HEK293 (cell line): ENCODE measurements at regions not wholly inside any gene's neighbourhood (a gene's known extent, or its start where the extent isn't known, plus 50 kb on each side); places are given as distances from the start of the nearest gene placed in this dataset.
"Not testable (repeated sequence)": the region's sequence is repeated elsewhere in the genome, so short reads cannot be mapped to it uniquely, and the experiment has no call there.

ENCODE experiments used
- CTCF ChIA-PET: fragments of 350-600 bp; formaldehyde crosslinking; extraction: SDS; loops from one replicate; lab custom pipeline; 2021; ENCODE audit warnings: antibody characterized with exemption; lab: Yijun Ruan, JAX
- POLR2A ChIA-PET: fragments of 300-600 bp; formaldehyde crosslinking; extraction: SDS; loops from one replicate; lab custom pipeline; 2020; ENCODE audit warnings: antibody characterized with exemption, inconsistent platforms; lab: Yijun Ruan, JAX
- H3K27ac ChIP-seq: fragments of 200-500 bp; sonication (Bioruptor generic); 2 replicates; pipeline ENCODE4 v1.5.1; 2014; ENCODE audit warnings: low read depth, low read length, control low read depth, inconsistent platforms; ENCODE audit errors: extremely low read depth
- H3K36me3 ChIP-seq, 2 experiments: fragments of 200-500 bp in 1 of 2; sonication (Bioruptor generic) in 1 of 2; 1 replicate in 1 of 2; 2 replicates in 1 of 2; pipeline ENCODE4 v1.5.1; 2014 to 2017; ENCODE audit warnings: inconsistent platforms in 2 of 2, low read length in 2 of 2; ENCODE audit not compliant: control insufficient read depth in 2 of 2, insufficient read depth in 1 of 2
- H3K4me1 ChIP-seq: fragments of 200-500 bp; sonication (Bioruptor generic); 2 replicates; pipeline ENCODE4 v1.5.1; 2014; ENCODE audit warnings: mild to moderate bottlenecking, low read length, inconsistent platforms; ENCODE audit not compliant: control insufficient read depth, insufficient read depth
- H3K4me3 ChIP-seq: 2 replicates; pipeline ENCODE4 v1.5.1; 2011; ENCODE audit warnings: low read depth, mild to moderate bottlenecking, control low read depth, low read length, moderate library complexity
- H3K9me3 ChIP-seq: fragments of 200-500 bp; sonication (Bioruptor generic); 2 replicates; pipeline ENCODE4 v1.5.1; 2014; ENCODE audit warnings: low read depth, low read length, inconsistent platforms; ENCODE audit not compliant: control insufficient read depth, insufficient read depth
- GLIS2 ChIP-seq: fragments of 450-650 bp; formaldehyde crosslinking; IDR thresholded peaks from 2 replicates; pipeline ENCODE4 v1.5.1; 2016; ENCODE audit warnings: missing biosample characterization, missing genetic modification characterization
- PBX3 ChIP-seq: sonication (generic); formaldehyde crosslinking; IDR thresholded peaks from 2 replicates; pipeline ENCODE4 v1.8.1; 2022; ENCODE audit warnings: mild to moderate bottlenecking, moderate library complexity, missing genetic modification reagents
- PRDM6 ChIP-seq: fragments of 450-650 bp; formaldehyde crosslinking; IDR thresholded peaks from 2 replicates; pipeline ENCODE4 v1.5.1; 2017; ENCODE audit warnings: missing biosample characterization, missing genetic modification characterization
- SP7 ChIP-seq: fragments of 450-650 bp; formaldehyde crosslinking; IDR thresholded peaks from 2 replicates; pipeline ENCODE4 v1.5.1; 2016; ENCODE audit warnings: missing biosample characterization, missing genetic modification characterization
- YY1 ChIP-seq: fragments of 450-650 bp; formaldehyde crosslinking; IDR thresholded peaks from 2 replicates; pipeline ENCODE4 v1.5.1; 2018; ENCODE audit warnings: missing biosample characterization, missing genetic modification characterization
- ZEB2 ChIP-seq: fragments of 450-650 bp; formaldehyde crosslinking; IDR thresholded peaks from 2 replicates; pipeline ENCODE4 v1.5.1; 2016; ENCODE audit warnings: missing biosample characterization, missing genetic modification characterization
- ZNF266 ChIP-seq: fragments of 450-650 bp; formaldehyde crosslinking; IDR thresholded peaks from 2 replicates; pipeline ENCODE4 v1.5.1; 2016; ENCODE audit warnings: missing biosample characterization, missing genetic modification characterization, low read depth
- ZNF366 ChIP-seq: fragments of 450-650 bp; formaldehyde crosslinking; conservative IDR thresholded peaks from 2 replicates; pipeline ENCODE4 v1.5.1; 2016; ENCODE audit warnings: missing biosample characterization, missing genetic modification characterization
- ZNF398 ChIP-seq: fragments of 450-650 bp; formaldehyde crosslinking; IDR thresholded peaks from 2 replicates; pipeline ENCODE4 v1.5.1; 2017; ENCODE audit warnings: missing biosample characterization, missing genetic modification characterization
- ZNF404 ChIP-seq: fragments of 450-650 bp; formaldehyde crosslinking; IDR thresholded peaks from 2 replicates; pipeline ENCODE4 v1.5.1; 2017; ENCODE audit warnings: missing biosample characterization, missing genetic modification characterization
- ZNF548 ChIP-seq: fragments of 450-650 bp; formaldehyde crosslinking; IDR thresholded peaks from 2 replicates; pipeline ENCODE4 v1.5.1; 2016; ENCODE audit warnings: missing biosample characterization, missing genetic modification characterization
- ZNF558 ChIP-seq: fragments of 450-650 bp; formaldehyde crosslinking; IDR thresholded peaks from 2 replicates; pipeline ENCODE4 v1.5.1; 2016; ENCODE audit warnings: missing biosample characterization, missing genetic modification characterization
- ZNF560 ChIP-seq: fragments of 450-650 bp; formaldehyde crosslinking; IDR thresholded peaks from 2 replicates; pipeline ENCODE4 v1.5.1; 2017; ENCODE audit warnings: missing biosample characterization, missing genetic modification characterization, borderline replicate concordance
- TF ChIP-seq, protein P1 (sequence below): fragments of 450-650 bp; formaldehyde crosslinking; IDR thresholded peaks from 2 replicates; pipeline ENCODE4 v1.5.1; 2017; ENCODE audit warnings: missing biosample characterization, missing genetic modification characterization
- TF ChIP-seq, protein P2 (sequence below): fragments of 450-650 bp; formaldehyde crosslinking; IDR thresholded peaks from 2 replicates; pipeline ENCODE4 v1.5.1; 2016; ENCODE audit warnings: missing biosample characterization, missing genetic modification characterization

- H3K36me3 ChIP-seq, POLR2A ChIA-PET, H3K4me3 ChIP-seq, H3K27ac ChIP-seq, H3K9me3 ChIP-seq, CTCF ChIA-PET, H3K4me1 ChIP-seq: not testable (repeated sequence)
These were observed 80.5 kb upstream of the C3orf49 start for GRCh38 chr3:63738577-63738976.

DNA sequence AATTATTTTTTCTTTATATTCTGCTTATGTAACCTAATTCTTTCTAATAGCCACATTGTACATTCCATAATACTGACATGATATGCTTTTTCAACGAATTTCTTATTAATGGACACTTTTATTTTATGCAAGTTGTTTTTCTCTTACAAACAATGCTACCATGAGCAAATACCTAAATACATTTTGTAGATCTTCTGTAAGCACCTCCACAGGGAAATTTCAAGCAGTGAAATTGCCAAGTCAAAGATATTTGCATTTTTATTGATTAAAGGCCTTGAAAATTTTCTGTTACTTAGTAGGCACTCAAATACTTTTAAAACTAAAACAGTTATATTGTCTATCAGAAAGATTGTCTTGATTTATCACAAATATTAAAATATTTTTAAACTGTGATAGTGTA is 79.6 kb upstream of the C3orf49 start:
- no peaks in the 10 kb centered on the region for H3K9me3 ChIP-seq
- TF ChIP-seq ZNF266 (no peak), GLIS2 (tag by site-specific recombination) (no peak), ZEB2 (tag by site-specific recombination) (no peak)
- TF ChIP-seq, protein P1, sequence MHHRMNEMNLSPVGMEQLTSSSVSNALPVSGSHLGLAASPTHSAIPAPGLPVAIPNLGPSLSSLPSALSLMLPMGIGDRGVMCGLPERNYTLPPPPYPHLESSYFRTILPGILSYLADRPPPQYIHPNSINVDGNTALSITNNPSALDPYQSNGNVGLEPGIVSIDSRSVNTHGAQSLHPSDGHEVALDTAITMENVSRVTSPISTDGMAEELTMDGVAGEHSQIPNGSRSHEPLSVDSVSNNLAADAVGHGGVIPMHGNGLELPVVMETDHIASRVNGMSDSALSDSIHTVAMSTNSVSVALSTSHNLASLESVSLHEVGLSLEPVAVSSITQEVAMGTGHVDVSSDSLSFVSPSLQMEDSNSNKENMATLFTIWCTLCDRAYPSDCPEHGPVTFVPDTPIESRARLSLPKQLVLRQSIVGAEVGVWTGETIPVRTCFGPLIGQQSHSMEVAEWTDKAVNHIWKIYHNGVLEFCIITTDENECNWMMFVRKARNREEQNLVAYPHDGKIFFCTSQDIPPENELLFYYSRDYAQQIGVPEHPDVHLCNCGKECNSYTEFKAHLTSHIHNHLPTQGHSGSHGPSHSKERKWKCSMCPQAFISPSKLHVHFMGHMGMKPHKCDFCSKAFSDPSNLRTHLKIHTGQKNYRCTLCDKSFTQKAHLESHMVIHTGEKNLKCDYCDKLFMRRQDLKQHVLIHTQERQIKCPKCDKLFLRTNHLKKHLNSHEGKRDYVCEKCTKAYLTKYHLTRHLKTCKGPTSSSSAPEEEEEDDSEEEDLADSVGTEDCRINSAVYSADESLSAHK, result no peak
- TF ChIP-seq, protein P2, sequence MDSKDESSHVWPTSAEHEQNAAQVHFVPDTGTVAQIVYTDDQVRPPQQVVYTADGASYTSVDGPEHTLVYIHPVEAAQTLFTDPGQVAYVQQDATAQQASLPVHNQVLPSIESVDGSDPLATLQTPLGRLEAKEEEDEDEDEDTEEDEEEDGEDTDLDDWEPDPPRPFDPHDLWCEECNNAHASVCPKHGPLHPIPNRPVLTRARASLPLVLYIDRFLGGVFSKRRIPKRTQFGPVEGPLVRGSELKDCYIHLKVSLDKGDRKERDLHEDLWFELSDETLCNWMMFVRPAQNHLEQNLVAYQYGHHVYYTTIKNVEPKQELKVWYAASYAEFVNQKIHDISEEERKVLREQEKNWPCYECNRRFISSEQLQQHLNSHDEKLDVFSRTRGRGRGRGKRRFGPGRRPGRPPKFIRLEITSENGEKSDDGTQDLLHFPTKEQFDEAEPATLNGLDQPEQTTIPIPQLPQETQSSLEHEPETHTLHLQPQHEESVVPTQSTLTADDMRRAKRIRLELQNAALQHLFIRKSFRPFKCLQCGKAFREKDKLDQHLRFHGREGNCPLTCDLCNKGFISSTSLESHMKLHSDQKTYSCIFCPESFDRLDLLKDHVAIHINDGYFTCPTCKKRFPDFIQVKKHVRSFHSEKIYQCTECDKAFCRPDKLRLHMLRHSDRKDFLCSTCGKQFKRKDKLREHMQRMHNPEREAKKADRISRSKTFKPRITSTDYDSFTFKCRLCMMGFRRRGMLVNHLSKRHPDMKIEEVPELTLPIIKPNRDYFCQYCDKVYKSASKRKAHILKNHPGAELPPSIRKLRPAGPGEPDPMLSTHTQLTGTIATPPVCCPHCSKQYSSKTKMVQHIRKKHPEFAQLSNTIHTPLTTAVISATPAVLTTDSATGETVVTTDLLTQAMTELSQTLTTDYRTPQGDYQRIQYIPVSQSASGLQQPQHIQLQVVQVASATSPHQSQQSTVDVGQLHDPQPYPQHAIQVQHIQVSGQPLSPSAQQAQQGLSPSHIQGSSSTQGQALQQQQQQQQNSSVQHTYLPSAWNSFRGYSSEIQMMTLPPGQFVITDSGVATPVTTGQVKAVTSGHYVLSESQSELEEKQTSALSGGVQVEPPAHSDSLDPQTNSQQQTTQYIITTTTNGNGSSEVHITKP, result no peak
- CTCF ChIA-PET, result no interaction called here

DNA sequence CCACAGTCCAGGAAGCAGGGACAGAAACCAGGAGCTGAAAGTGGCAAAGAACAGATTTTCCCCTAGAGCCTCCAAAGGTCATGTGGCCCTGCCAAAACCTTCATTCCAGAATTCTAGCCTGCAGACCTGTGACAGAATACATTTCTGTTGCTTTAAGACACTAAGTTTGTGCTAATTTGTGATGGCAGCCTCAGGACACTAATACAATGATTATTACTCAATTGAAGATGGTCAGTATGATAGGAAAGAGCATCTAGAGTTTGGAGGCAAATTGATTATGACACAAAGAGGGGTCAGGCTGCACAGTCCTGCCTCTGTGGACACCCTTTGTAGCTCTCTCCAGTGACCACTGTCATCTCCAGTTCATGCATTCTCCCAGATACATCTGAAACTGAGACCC is 79.0 kb upstream of the C3orf49 start:
- ChIA-PET POLR2A (no interaction called here), CTCF (no interaction called here)
- no peak for TF ChIP-seq SP7 (tag by site-specific recombination)
- no peak for TF ChIP-seq ZNF548
- no peak for TF ChIP-seq PBX3 (CRISPR knock-in tag)
- H3K27ac ChIP-seq, result no peak overlapping the region
- no peaks in the 10 kb centered on the region for H3K4me1 ChIP-seq
- no peaks in the 10 kb centered on the region for H3K9me3 ChIP-seq
- H3K4me3 ChIP-seq, result no peak overlapping the region
- H3K36me3 ChIP-seq, result no peaks in the 10 kb centered on the region

More for the DNA sequence above, 79.6 kb upstream of the C3orf49 start:
- Histone ChIP-seq H3K27ac (no peak overlapping the region), H3K4me1 (no peaks in the 10 kb centered on the region), H3K36me3 (no peaks in the 10 kb centered on the region), H3K4me3 (no peak overlapping the region)
- POLR2A ChIA-PET, result no interaction called here

GRCh38 chr3:63744693-63745092 is 74.4 kb upstream of the C3orf49 start:
- CTCF ChIA-PET, H3K9me3 ChIP-seq, H3K4me1 ChIP-seq, H3K27ac ChIP-seq, H3K4me3 ChIP-seq, POLR2A ChIA-PET, H3K36me3 ChIP-seq: not testable (repeated sequence)

DNA sequence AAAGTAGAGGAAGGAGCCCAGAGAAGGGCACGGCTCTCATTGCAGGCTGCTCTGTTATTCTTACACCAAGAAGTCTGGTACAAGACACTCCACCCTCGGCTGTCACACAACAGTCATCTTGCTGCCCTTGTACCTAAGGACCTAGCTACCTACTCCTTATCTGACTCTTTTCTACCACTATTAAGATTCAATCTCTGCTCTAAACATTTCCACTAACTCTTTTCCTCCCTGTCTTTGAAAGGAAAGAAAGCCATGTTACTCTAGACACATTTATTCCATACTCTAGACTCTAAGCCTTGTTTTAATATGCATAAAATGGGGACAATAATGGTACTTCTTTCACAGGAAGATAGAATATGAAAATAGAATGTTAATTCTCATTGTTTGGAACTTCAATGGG is 73.3 kb upstream of the C3orf49 start:
- H3K4me3 ChIP-seq, result no peak overlapping the region
- ChIA-PET POLR2A (no interaction called here), CTCF (no interaction called here)
- no peaks in the 10 kb centered on the region for H3K36me3 ChIP-seq
- no peaks in the 10 kb centered on the region for H3K9me3 ChIP-seq
- H3K4me1 ChIP-seq, result no peaks in the 10 kb centered on the region
- H3K27ac ChIP-seq, result no peak overlapping the region
- TF ChIP-seq ZNF404 (tag by site-specific recombination), result no peak
- TF ChIP-seq YY1 (tag by site-specific recombination), result no peak
- no peak for TF ChIP-seq PRDM6 (tag by site-specific recombination)
- TF ChIP-seq ZNF558 (tag by site-specific recombination), result no peak
- no peak for TF ChIP-seq ZNF560 (tag by site-specific recombination)
- no peak for TF ChIP-seq ZNF366
- no peak for TF ChIP-seq ZNF398 (tag by site-specific recombination)
